A549 (cell line): ENCODE measurements at regions not wholly inside any gene's neighbourhood (a gene's known extent, or its start where the extent isn't known, plus 50 kb on each side); places are given as distances from the start of the nearest gene placed in this dataset.

ENCODE experiments used
- ATAC-seq, 2 experiments: fragments of 200-7000 bp in 1 of 2; fragments of >200 bp in 1 of 2; cut with Nextera tagmentation in 1 of 2; cut with Tn5 transposase in 1 of 2; 3 replicates each; pipeline versions ENCODE4 v1.8.0 to v1.9.1; 2018 to 2020; ENCODE audit warnings: mild to moderate bottlenecking in 1 of 2, moderate library complexity in 1 of 2
- CTCF ChIA-PET: fragments of 300-600 bp; sonication (Branson Sonifier 250); formaldehyde crosslinking; extraction: SDS; loops from one replicate; lab custom pipeline; 2021; ENCODE audit warnings: antibody characterized with exemption, inconsistent platforms; lab: Yijun Ruan, JAX
- POLR2A ChIA-PET: fragments of 350-600 bp; formaldehyde crosslinking; extraction: SDS; loops from one replicate; lab custom pipeline; 2021; ENCODE audit warnings: antibody characterized with exemption, inconsistent platforms; lab: Yijun Ruan, JAX
- DNase-seq, 2 experiments: peaks; one replicate each; pipeline versions ENCODE4 v3.0.0 to v3.0.0-alpha.2; 2011 to 2016; ENCODE audit warnings: low read depth in 1 of 2, low spot score in 1 of 2
- FAIRE-seq: peaks from 2 replicates; lab custom pipeline; 2011; peaks lifted over from hg19 to GRCh38; lab: Jason Lieb, UNC
- H3K27ac ChIP-seq, 2 experiments: fragments of >200 bp; sonication (Bioruptor Twin); formaldehyde crosslinking; 3 replicates each; pipeline ENCODE4 v1.5.1; 2016 to 2017
- H3K4me1 ChIP-seq: fragments of >200 bp; sonication (Bioruptor Twin); formaldehyde crosslinking; 3 replicates; pipeline ENCODE4 v1.6.1; 2016
- H3K4me2 ChIP-seq: fragments of >200 bp; sonication (Bioruptor Twin); formaldehyde crosslinking; 3 replicates; pipeline ENCODE4 v1.6.1; 2016
- H3K4me3 ChIP-seq: fragments of >200 bp; sonication (Bioruptor Twin); formaldehyde crosslinking; 3 replicates; pipeline ENCODE4 v1.5.1; 2016
- H3K9me3 ChIP-seq: fragments of >200 bp; sonication (Bioruptor Twin); formaldehyde crosslinking; 3 replicates; pipeline ENCODE4 v1.6.1; 2016
- BCL3 ChIP-seq: fragments of >200 bp; sonication (Bioruptor Twin); formaldehyde crosslinking; IDR thresholded peaks from 3 replicates; pipeline ENCODE4 v1.6.1; 2016
- CBX2 ChIP-seq: fragments of 200-600 bp; sonication (generic); IDR thresholded peaks from 2 replicates; pipeline ENCODE4 v1.6.1; 2016; ENCODE audit warnings: low read depth, mild to moderate bottlenecking, borderline replicate concordance
- E2F6 ChIP-seq: IDR thresholded peaks from 2 replicates; pipeline ENCODE4 v1.6.1; 2012; ENCODE audit warnings: low read depth, borderline replicate concordance
- ESRRA ChIP-seq: fragments of 150-350 bp; IDR thresholded peaks from 2 replicates; pipeline ENCODE4 v1.6.1; 2014; ENCODE audit warnings: mild to moderate bottlenecking, low read length, borderline replicate concordance
- FOSB ChIP-seq: fragments of 250-450 bp; sonication (Bioruptor Pico); IDR thresholded peaks from 2 replicates; pipeline ENCODE4 v1.5.0; 2020; ENCODE audit warnings: mild to moderate bottlenecking, moderate library complexity
- FOXS1 ChIP-seq: fragments of 250-450 bp; sonication (Bioruptor Pico); IDR thresholded peaks from 2 replicates; pipeline ENCODE4 v1.5.0; 2020; ENCODE audit warnings: mild to moderate bottlenecking, moderate library complexity
- HOXB13 ChIP-seq: fragments of 250-450 bp; sonication (Bioruptor Pico); IDR thresholded peaks from 2 replicates; pipeline ENCODE4 v1.5.0; 2020; ENCODE audit warnings: low read depth, mild to moderate bottlenecking, moderate library complexity
- KDM5A ChIP-seq: fragments of 200-600 bp; sonication (generic); IDR thresholded peaks from 2 replicates; pipeline ENCODE4 v1.6.1; 2016; ENCODE audit warnings: antibody characterized with exemption, mild to moderate bottlenecking
- MAFK ChIP-seq: fragments of 450-650 bp; IDR thresholded peaks from 2 replicates; pipeline ENCODE4 v1.6.1; 2014; ENCODE audit not compliant: partially characterized antibody
- MAZ ChIP-seq: fragments of 150-350 bp; IDR thresholded peaks from 2 replicates; pipeline ENCODE4 v1.6.1; 2014; ENCODE audit warnings: antibody characterized with exemption, low read depth, low read length, borderline replicate concordance
- NFE2L2 ChIP-seq: fragments of 150-350 bp; conservative IDR thresholded peaks from 2 replicates; pipeline ENCODE4 v1.6.1; 2014; ENCODE audit warnings: low read length
- NPAS2 ChIP-seq: fragments of 250-450 bp; sonication (Bioruptor Pico); IDR thresholded peaks from 2 replicates; pipeline ENCODE4 v1.8.0; 2022; ENCODE audit warnings: mild to moderate bottlenecking, moderate library complexity, borderline replicate concordance
- NR3C1 ChIP-seq: fragments of >200 bp; sonication (Bioruptor Twin); formaldehyde crosslinking; IDR thresholded peaks from 3 replicates; pipeline ENCODE4 v1.6.1; 2017
- POLR2A ChIP-seq: IDR thresholded peaks from 2 replicates; pipeline ENCODE4 v1.6.1; 2012; ENCODE audit warnings: mild to moderate bottlenecking, low read length
- RAD21 ChIP-seq, 2 experiments: fragments of >200 bp in 1 of 2; sonication (Bioruptor Twin) in 1 of 2; formaldehyde crosslinking in 1 of 2; IDR thresholded peaks in 1 of 2; conservative IDR thresholded peaks in 1 of 2; 2 replicates in 1 of 2; 3 replicates in 1 of 2; pipeline ENCODE4 v1.6.1; 2012 to 2018; ENCODE audit warnings: inconsistent platforms in 1 of 2
- RARB ChIP-seq: fragments of 250-450 bp; sonication (Bioruptor Pico); IDR thresholded peaks from 2 replicates; pipeline ENCODE4 v1.8.0; 2021; ENCODE audit warnings: mild to moderate bottlenecking, moderate library complexity
- RFX5 ChIP-seq: fragments of 450-650 bp; IDR thresholded peaks from 2 replicates; pipeline ENCODE4 v1.7.1; 2014; ENCODE audit warnings: antibody characterized with exemption, mild to moderate bottlenecking, moderate library complexity
- RNF2 ChIP-seq: fragments of 200-600 bp; sonication (generic); IDR thresholded peaks from 2 replicates; pipeline ENCODE4 v1.6.1; 2016; ENCODE audit warnings: low read depth, mild to moderate bottlenecking, antibody characterized with exemption, moderate library complexity, borderline replicate concordance
- ZNF302 ChIP-seq: fragments of 250-450 bp; sonication (Bioruptor Pico); IDR thresholded peaks from 2 replicates; pipeline ENCODE4 v1.9.0; 2021; ENCODE audit warnings: inconsistent platforms, mild to moderate bottlenecking, moderate library complexity
- WGBS: methylation state at CpG from one replicate; pipeline ENCODE4 v1.1.6; 2017; ENCODE audit errors: missing lambda C conversion rate; 5-methylcytosine and 5-hydroxymethylcytosine counted together
- TF ChIP-seq, protein P1 (sequence below): fragments of 200-600 bp; sonication (generic); IDR thresholded peaks from 2 replicates; pipeline ENCODE4 v1.6.1; 2016; ENCODE audit warnings: antibody characterized with exemption, mild to moderate bottlenecking, moderate library complexity
- TF ChIP-seq, protein P2 (sequence below): fragments of >200 bp; sonication (Bioruptor Twin); formaldehyde crosslinking; IDR thresholded peaks from 2 replicates; pipeline ENCODE4 v1.6.1; 2016
- TF ChIP-seq, protein P3 (sequence below): fragments of >200 bp; sonication (Bioruptor Twin); formaldehyde crosslinking; IDR thresholded peaks from 3 replicates; pipeline ENCODE4 v1.5.1; 2016
- TF ChIP-seq, protein P4 (sequence below): fragments of 450-650 bp; IDR thresholded peaks from 2 replicates; pipeline ENCODE4 v1.6.1; 2014; ENCODE audit warnings: antibody characterized with exemption

GRCh38 chr4:181966104-181966551 is 277.1 kb upstream of the TENM3 start:
- CTCF ChIA-PET, result no interaction called here

GRCh38 chr4:181967401-181967800 is 275.8 kb upstream of the TENM3 start:
- Histone ChIP-seq H3K4me1 (no peaks in the 10 kb centered on the region), H3K9me3 (no peaks in the 10 kb centered on the region), H3K4me2 (no peak overlapping the region), H3K27ac (no peak overlapping the region), H3K4me3 (no peak overlapping the region)
- ATAC-seq (no peak), DNase-seq (no peak), FAIRE-seq (no peak)
- POLR2A ChIA-PET, result no interaction called here
- TF ChIP-seq NPAS2, result no peak
- TF ChIP-seq BCL3, result no peak
- TF ChIP-seq, protein P1, sequence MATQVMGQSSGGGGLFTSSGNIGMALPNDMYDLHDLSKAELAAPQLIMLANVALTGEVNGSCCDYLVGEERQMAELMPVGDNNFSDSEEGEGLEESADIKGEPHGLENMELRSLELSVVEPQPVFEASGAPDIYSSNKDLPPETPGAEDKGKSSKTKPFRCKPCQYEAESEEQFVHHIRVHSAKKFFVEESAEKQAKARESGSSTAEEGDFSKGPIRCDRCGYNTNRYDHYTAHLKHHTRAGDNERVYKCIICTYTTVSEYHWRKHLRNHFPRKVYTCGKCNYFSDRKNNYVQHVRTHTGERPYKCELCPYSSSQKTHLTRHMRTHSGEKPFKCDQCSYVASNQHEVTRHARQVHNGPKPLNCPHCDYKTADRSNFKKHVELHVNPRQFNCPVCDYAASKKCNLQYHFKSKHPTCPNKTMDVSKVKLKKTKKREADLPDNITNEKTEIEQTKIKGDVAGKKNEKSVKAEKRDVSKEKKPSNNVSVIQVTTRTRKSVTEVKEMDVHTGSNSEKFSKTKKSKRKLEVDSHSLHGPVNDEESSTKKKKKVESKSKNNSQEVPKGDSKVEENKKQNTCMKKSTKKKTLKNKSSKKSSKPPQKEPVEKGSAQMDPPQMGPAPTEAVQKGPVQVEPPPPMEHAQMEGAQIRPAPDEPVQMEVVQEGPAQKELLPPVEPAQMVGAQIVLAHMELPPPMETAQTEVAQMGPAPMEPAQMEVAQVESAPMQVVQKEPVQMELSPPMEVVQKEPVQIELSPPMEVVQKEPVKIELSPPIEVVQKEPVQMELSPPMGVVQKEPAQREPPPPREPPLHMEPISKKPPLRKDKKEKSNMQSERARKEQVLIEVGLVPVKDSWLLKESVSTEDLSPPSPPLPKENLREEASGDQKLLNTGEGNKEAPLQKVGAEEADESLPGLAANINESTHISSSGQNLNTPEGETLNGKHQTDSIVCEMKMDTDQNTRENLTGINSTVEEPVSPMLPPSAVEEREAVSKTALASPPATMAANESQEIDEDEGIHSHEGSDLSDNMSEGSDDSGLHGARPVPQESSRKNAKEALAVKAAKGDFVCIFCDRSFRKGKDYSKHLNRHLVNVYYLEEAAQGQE, result no peak
- no peak for TF ChIP-seq CBX2
- TF ChIP-seq FOXS1, result no peak
- TF ChIP-seq, protein P2, sequence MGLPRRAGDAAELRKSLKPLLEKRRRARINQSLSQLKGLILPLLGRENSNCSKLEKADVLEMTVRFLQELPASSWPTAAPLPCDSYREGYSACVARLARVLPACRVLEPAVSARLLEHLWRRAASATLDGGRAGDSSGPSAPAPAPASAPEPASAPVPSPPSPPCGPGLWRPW, result no peak
- TF ChIP-seq, protein P3, sequence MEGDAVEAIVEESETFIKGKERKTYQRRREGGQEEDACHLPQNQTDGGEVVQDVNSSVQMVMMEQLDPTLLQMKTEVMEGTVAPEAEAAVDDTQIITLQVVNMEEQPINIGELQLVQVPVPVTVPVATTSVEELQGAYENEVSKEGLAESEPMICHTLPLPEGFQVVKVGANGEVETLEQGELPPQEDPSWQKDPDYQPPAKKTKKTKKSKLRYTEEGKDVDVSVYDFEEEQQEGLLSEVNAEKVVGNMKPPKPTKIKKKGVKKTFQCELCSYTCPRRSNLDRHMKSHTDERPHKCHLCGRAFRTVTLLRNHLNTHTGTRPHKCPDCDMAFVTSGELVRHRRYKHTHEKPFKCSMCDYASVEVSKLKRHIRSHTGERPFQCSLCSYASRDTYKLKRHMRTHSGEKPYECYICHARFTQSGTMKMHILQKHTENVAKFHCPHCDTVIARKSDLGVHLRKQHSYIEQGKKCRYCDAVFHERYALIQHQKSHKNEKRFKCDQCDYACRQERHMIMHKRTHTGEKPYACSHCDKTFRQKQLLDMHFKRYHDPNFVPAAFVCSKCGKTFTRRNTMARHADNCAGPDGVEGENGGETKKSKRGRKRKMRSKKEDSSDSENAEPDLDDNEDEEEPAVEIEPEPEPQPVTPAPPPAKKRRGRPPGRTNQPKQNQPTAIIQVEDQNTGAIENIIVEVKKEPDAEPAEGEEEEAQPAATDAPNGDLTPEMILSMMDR, result no peak
- TF ChIP-seq RNF2, result no peak
- TF ChIP-seq, protein P4, sequence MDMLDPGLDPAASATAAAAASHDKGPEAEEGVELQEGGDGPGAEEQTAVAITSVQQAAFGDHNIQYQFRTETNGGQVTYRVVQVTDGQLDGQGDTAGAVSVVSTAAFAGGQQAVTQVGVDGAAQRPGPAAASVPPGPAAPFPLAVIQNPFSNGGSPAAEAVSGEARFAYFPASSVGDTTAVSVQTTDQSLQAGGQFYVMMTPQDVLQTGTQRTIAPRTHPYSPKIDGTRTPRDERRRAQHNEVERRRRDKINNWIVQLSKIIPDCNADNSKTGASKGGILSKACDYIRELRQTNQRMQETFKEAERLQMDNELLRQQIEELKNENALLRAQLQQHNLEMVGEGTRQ, result no peak
- no peak for TF ChIP-seq POLR2A
- TF ChIP-seq NFE2L2, result no peak
- no peak for TF ChIP-seq FOSB (CRISPR knock-in tag)
- TF ChIP-seq E2F6, result no peak
- no peak for TF ChIP-seq ESRRA
- no peak for TF ChIP-seq RAD21 (conservative IDR thresholded peaks at IDR 0.05 in 1 of 2, IDR thresholded peaks at IDR 0.05 in 1 of 2)
- TF ChIP-seq MAFK, result no peak
- TF ChIP-seq KDM5A, result no peak
- TF ChIP-seq MAZ, result no peak
- TF ChIP-seq RARB (CRISPR knock-in tag), result no peak
- CTCF ChIA-PET, result no interaction called here
- 45% methylated on average over 3 of the region's 3 CpGs for WGBS

More at GRCh38 chr4:181966104-181966551, 277.1 kb upstream of the TENM3 start:
- FAIRE-seq (no peak), ATAC-seq (no peak), DNase-seq (no peak)
- Histone ChIP-seq H3K27ac (no peak overlapping the region), H3K4me3 (no peak overlapping the region), H3K4me2 (no peak overlapping the region), H3K4me1 (no peaks in the 10 kb centered on the region), H3K9me3 (no peaks in the 10 kb centered on the region)
- POLR2A ChIA-PET, result no interaction called here
- TF ChIP-seq RNF2 (no peak), NR3C1 (no peak), RFX5 (no peak), ZNF302 (CRISPR knock-in tag) (no peak), FOXS1 (no peak), HOXB13 (CRISPR knock-in tag) (no peak), RARB (CRISPR knock-in tag) (no peak)
- 0% methylated on average over 1 of the region's 1 CpG for WGBS
